H1 (cell line): ENCODE measurements at regions not wholly inside any gene's neighbourhood (a gene's known extent, or its start where the extent isn't known, plus 50 kb on each side); places are given as distances from the start of the nearest gene placed in this dataset.

ENCODE experiments used
- CTCF ChIA-PET: fragments of 300-600 bp; sonication (Branson Sonifier 250); formaldehyde crosslinking; loops from one replicate; lab custom pipeline; 2021; ENCODE audit not compliant: partially characterized antibody; lab: Charles Lee
- POLR2A ChIA-PET: fragments of 300-600 bp; sonication (Branson Sonifier 250); formaldehyde crosslinking; loops from one replicate; lab custom pipeline; 2021; ENCODE audit warnings: inconsistent platforms; ENCODE audit not compliant: partially characterized antibody; lab: Charles Lee
- DNase-seq, 2 experiments: peaks; one replicate each; pipeline versions ENCODE4 v3.0.0 to v3.0.0-alpha.2; 2010 to 2022; ENCODE audit warnings: low spot score in 2 of 2, low read depth in 1 of 2, mixed read lengths in 1 of 2
- FAIRE-seq: peaks from 2 replicates; lab custom pipeline; 2011; peaks lifted over from hg19 to GRCh38; lab: Jason Lieb, UNC
- H2AFZ ChIP-seq: 2 replicates; pipeline ENCODE4 v1.8.1; 2012; ENCODE audit warnings: low read length, inconsistent platforms
- H2AK5ac ChIP-seq: 2 replicates; pipeline ENCODE4 v1.6.1; 2013; ENCODE audit warnings: low read depth, low read length
- H2BK120ac ChIP-seq: replicated peaks from 2 replicates; pipeline ENCODE3; 2013; ENCODE audit warnings: low read depth, low read length, inconsistent platforms
- H2BK12ac ChIP-seq: 2 replicates; pipeline ENCODE4 v1.6.1; 2013; ENCODE audit warnings: low read depth, low read length
- H2BK15ac ChIP-seq: 2 replicates; pipeline ENCODE4 v1.6.1; 2013; ENCODE audit warnings: low read length
- H2BK20ac ChIP-seq: 2 replicates; pipeline ENCODE4 v1.6.1; 2013; ENCODE audit warnings: low read length
- H2BK5ac ChIP-seq: 2 replicates; pipeline ENCODE4 v1.6.1; 2013; ENCODE audit warnings: low read depth, low read length
- H3K14ac ChIP-seq: 2 replicates; pipeline ENCODE4 v1.6.1; 2013; ENCODE audit warnings: inconsistent platforms; ENCODE audit not compliant: insufficient read length
- H3K18ac ChIP-seq: 2 replicates; pipeline ENCODE4 v1.6.1; 2013; ENCODE audit warnings: low read length; ENCODE audit errors: extremely low read depth
- H3K23ac ChIP-seq: 2 replicates; pipeline ENCODE4 v1.6.1; 2013; ENCODE audit warnings: inconsistent platforms; ENCODE audit not compliant: insufficient read length
- H3K23me2 ChIP-seq: 2 replicates; pipeline ENCODE4 v1.6.1; 2013; ENCODE audit warnings: low read depth, low read length
- H3K27ac ChIP-seq: 2 replicates; pipeline ENCODE4 v1.6.1; 2011; ENCODE audit warnings: low read depth, low read length, inconsistent platforms
- H3K27me3 ChIP-seq, 4 experiments: replicated peaks in 1 of 4; 1 replicate in 1 of 4; 2 replicates in 3 of 4; pipeline versions ENCODE4 v1.6.1 to v1.8.1; 2011 to 2013; ENCODE audit warnings: low read length in 3 of 4, mild to moderate bottlenecking in 3 of 4, inconsistent platforms in 2 of 4, mixed read lengths in 2 of 4, moderate library complexity in 1 of 4; ENCODE audit not compliant: control insufficient read depth in 3 of 4, insufficient read depth in 3 of 4; ENCODE audit errors: extremely low read depth in 1 of 4
- H3K36me3 ChIP-seq, 4 experiments: 2 replicates each; pipeline versions ENCODE4 v1.6.1 to v1.8.1; 2011 to 2013; ENCODE audit warnings: mild to moderate bottlenecking in 4 of 4, low read length in 3 of 4, moderate library complexity in 2 of 4, control low read depth in 1 of 4, inconsistent platforms in 1 of 4; ENCODE audit not compliant: insufficient read depth in 4 of 4, control insufficient read depth in 2 of 4
- H3K4ac ChIP-seq: replicated peaks from 2 replicates; pipeline ENCODE3; 2013; ENCODE audit warnings: low read length, low read depth, mixed read lengths, inconsistent platforms; ENCODE audit not compliant: insufficient read length
- H3K4me1 ChIP-seq, 4 experiments: replicated peaks in 1 of 4; 1 replicate in 1 of 4; 2 replicates in 3 of 4; pipeline versions ENCODE4 v1.6.1 to v1.8.1; 2011 to 2013; ENCODE audit warnings: low read length in 3 of 4, inconsistent platforms in 2 of 4, mixed read lengths in 1 of 4; ENCODE audit not compliant: insufficient read depth in 4 of 4, control insufficient read depth in 3 of 4
- H3K4me2 ChIP-seq, 2 experiments: 2 replicates each; pipeline versions ENCODE4 v1.6.1 to v1.8.1; 2011 to 2013; ENCODE audit warnings: low read depth in 2 of 2, low read length in 2 of 2, control low read depth in 1 of 2, inconsistent platforms in 1 of 2, mild to moderate bottlenecking in 1 of 2; ENCODE audit not compliant: insufficient read depth in 1 of 2
- H3K4me3 ChIP-seq, 4 experiments: fragments of 200-600, 300-600 bp in 1 of 4; sonication (generic), shearing (Covaris generic), sonication (Bioruptor Twin) in 1 of 4; 2 replicates each; pipeline versions ENCODE4 v1.5.1 to v1.8.1; 2011 to 2016; ENCODE audit warnings: low read length in 4 of 4, low read depth in 3 of 4, control low read depth in 2 of 4, inconsistent platforms in 2 of 4, mild to moderate bottlenecking in 2 of 4, mixed read lengths in 1 of 4, moderate library complexity in 1 of 4; ENCODE audit not compliant: insufficient read depth in 2 of 4; ENCODE audit errors: extremely low read depth in 1 of 4
- H3K56ac ChIP-seq: replicated peaks from 2 replicates; pipeline ENCODE3; 2013; ENCODE audit warnings: low read depth, mild to moderate bottlenecking, mixed read lengths, low read length, inconsistent platforms; ENCODE audit not compliant: insufficient read length
- H3K79me1 ChIP-seq: 2 replicates; pipeline ENCODE4 v1.6.1; 2013; ENCODE audit warnings: low read depth, low read length, control low read depth
- H3K79me2 ChIP-seq, 2 experiments: 2 replicates each; pipeline versions ENCODE4 v1.6.1 to v1.8.1; 2012 to 2013; ENCODE audit warnings: low read length in 2 of 2, mild to moderate bottlenecking in 2 of 2, inconsistent platforms in 1 of 2; ENCODE audit not compliant: insufficient read depth in 2 of 2, control insufficient read depth in 1 of 2
- H3K9ac ChIP-seq, 4 experiments: replicated peaks in 1 of 4; 1 replicate in 1 of 4; 2 replicates in 3 of 4; pipeline versions ENCODE4 v1.6.1 to v1.8.1; 2011 to 2013; ENCODE audit warnings: low read depth in 3 of 4, low read length in 3 of 4, control low read depth in 2 of 4, mild to moderate bottlenecking in 2 of 4, moderate library complexity in 2 of 4, inconsistent platforms in 1 of 4; ENCODE audit errors: extremely low read depth in 1 of 4
- H3K9me3 ChIP-seq, 2 experiments: 2 replicates each; pipeline versions ENCODE4 v1.6.1 to v1.8.1; 2012 to 2013; ENCODE audit warnings: mild to moderate bottlenecking in 2 of 2, moderate library complexity in 2 of 2, control low read depth in 1 of 2, inconsistent platforms in 1 of 2, low read depth in 1 of 2, low read length in 1 of 2, mixed read lengths in 1 of 2; ENCODE audit not compliant: insufficient read depth in 2 of 2
- H4K20me1 ChIP-seq, 2 experiments: replicated peaks in 1 of 2; 2 replicates each; pipeline versions ENCODE3 to v1.8.1; 2011 to 2013; ENCODE audit warnings: inconsistent platforms in 2 of 2, low read length in 2 of 2, mild to moderate bottlenecking in 1 of 2; ENCODE audit not compliant: insufficient read depth in 2 of 2, control insufficient read depth in 1 of 2
- H4K5ac ChIP-seq: 2 replicates; pipeline ENCODE4 v1.6.1; 2013; ENCODE audit warnings: low read length, low read depth, mixed read lengths, inconsistent platforms; ENCODE audit not compliant: insufficient read length
- H4K8ac ChIP-seq: 2 replicates; pipeline ENCODE4 v1.8.0; 2013; ENCODE audit warnings: mild to moderate bottlenecking, moderate library complexity, low read length, inconsistent platforms; ENCODE audit not compliant: insufficient read depth; ENCODE audit errors: extremely low read depth
- H4K91ac ChIP-seq: replicated peaks from 2 replicates; pipeline ENCODE3; 2013; ENCODE audit warnings: low read length, mixed read lengths, inconsistent platforms; ENCODE audit not compliant: insufficient read length
- EP300 ChIP-seq, 2 experiments: IDR thresholded peaks; 1 replicate in 1 of 2; 2 replicates in 1 of 2; pipeline ENCODE4 v1.6.1; 2011 to 2012; ENCODE audit warnings: low read depth in 2 of 2, low read length in 2 of 2, mild to moderate bottlenecking in 2 of 2, borderline replicate concordance in 1 of 2, inconsistent platforms in 1 of 2, moderate library complexity in 1 of 2
- MAFK ChIP-seq: IDR thresholded peaks from 2 replicates; pipeline ENCODE4 v1.6.1; 2012; ENCODE audit warnings: low read depth, mild to moderate bottlenecking, improper control_type of control experiment, low read length
- WGBS, 2 experiments: shearing (Covaris generic) in 1 of 2; methylation state at CpG; one replicate each; pipeline versions ENCODE4 v1.1.6 to v1.1.7; 2013 to 2015; ENCODE audit warnings: low lambda C conversion rate in 2 of 2, mixed read lengths in 2 of 2, inconsistent platforms in 1 of 2, low coverage in 1 of 2, missing lambda C conversion rate in 1 of 2; ENCODE audit not compliant: insufficient replicate concordance in 2 of 2, insufficient coverage in 1 of 2, insufficient read length in 1 of 2; ENCODE audit errors: extremely low coverage in 1 of 2, missing lambda C conversion rate in 1 of 2; 5-methylcytosine and 5-hydroxymethylcytosine counted together

- Histone ChIP-seq H3K36me3 (no peaks in the 10 kb centered on the region), H3K56ac (no peak overlapping the region), H3K27ac (no peak overlapping the region), H3K4ac (no peak overlapping the region), H4K20me1 (no peaks in the 10 kb centered on the region), H4K8ac (no peak overlapping the region), H3K4me1 (peaks cover 0 to 5% (median 0%) of the 10 kb centered on the region in 4 experiments; a peak in 2 of 7 replicates), H3K27me3 (no peaks in the 10 kb centered on the region), H4K5ac (no peak overlapping the region), H3K18ac (no peak overlapping the region), H3K14ac (no peak overlapping the region), H3K79me1 (no peaks in the 10 kb centered on the region), H2BK12ac (no peak overlapping the region), H2BK15ac (no peak overlapping the region), H2AFZ (no peak overlapping the region), H2BK20ac (no peak overlapping the region), H3K79me2 (no peaks in the 10 kb centered on the region), H3K9me3 (no peaks in the 10 kb centered on the region), H2AK5ac (no peak overlapping the region), H3K4me3 (no peak overlapping the region), H3K9ac (no peak overlapping the region), H3K23ac (no peak overlapping the region), H3K23me2 (no peaks in the 10 kb centered on the region), H4K91ac (no peak overlapping the region), H2BK120ac (no peak overlapping the region), H3K4me2 (no peak overlapping the region), H2BK5ac (no peak overlapping the region)
- POLR2A ChIA-PET = no interaction called here
- FAIRE-seq (no peak), DNase-seq (no peak)
- WGBS, 2 experiments = 89% methylated on average over 6 of the region's 6 CpGs; no CpG with 5 or more reads in 1 of the 2 experiments
- TF ChIP-seq MAFK = no peak
- TF ChIP-seq EP300 (IDR thresholded peaks at IDR 0.05; ENCODE audit: borderline replicate concordance in 1 of 2, low read depth in 2 of 2, low read length in 2 of 2) = no peak
- CTCF ChIA-PET = interaction anchor here (0.7 to 1.0 kb wide), 2 partner anchors 27 to 41 kb away, joined by 3 read pairs; no protein-coding TSS in a partner anchor
Measured at GRCh38 chr2:217101972-217102371, 242.1 kb upstream of the TNP1 start.
